ENCODE measurements at regions not wholly inside any gene's neighbourhood (a gene's known extent, or its start where the extent isn't known, plus 50 kb on each side); places are given as distances from the start of the nearest gene placed in this dataset.

- no peak for ATAC-seq
- Mint-ChIP-seq H3K4me1 (no peaks in the 10 kb centered on the region), H3K4me3 (no peak overlapping the region)
Observed at GRCh38 chr4:30653291-30653690, 66.9 kb upstream of the PCDH7 start.

More at GRCh38 chr4:30653291-30653690, 66.9 kb upstream of the PCDH7 start:
- Histone ChIP-seq H2AFZ (no peak overlapping the region), H3K36me3 (ENCODE audit: insufficient read depth) (no peaks in the 10 kb centered on the region), H3K4me1 (ENCODE audit: insufficient read depth) (no peaks in the 10 kb centered on the region), H4K20me1 (replicated peaks; ENCODE audit: insufficient read depth) (no peaks in the 10 kb centered on the region), H3K4me3 (no peak overlapping the region), H3K79me2 (replicated peaks; ENCODE audit: insufficient read depth) (no peaks in the 10 kb centered on the region), H3K27me3 (ENCODE audit: insufficient read depth) (no peaks in the 10 kb centered on the region), H3K4me2 (no peak overlapping the region), H3K27ac (ENCODE audit: low read depth) (no peak overlapping the region), H3F3A (replicated peaks; ENCODE audit: low read depth) (no peaks in the 10 kb centered on the region), H3K9me2 (ENCODE audit: insufficient read depth) (no peaks in the 10 kb centered on the region)
- H3K27ac Mint-ChIP-seq: no peak overlapping the region
- DNase-seq (ENCODE audit: low spot score): no peak
- no peaks in the 10 kb centered on the region for H3K9me3 Mint-ChIP-seq
- no peaks in the 10 kb centered on the region for H3K27me3 Mint-ChIP-seq (ENCODE audit: insufficient read depth, low read depth, poor library complexity)
- no peak for TF ChIP-seq EZH2phosphoT487 (IDR thresholded peaks at IDR 0.05; ENCODE audit: unreplicated experiment)
- no peak for TF ChIP-seq REST (IDR thresholded peaks at IDR 0.05; ENCODE audit: unreplicated experiment)
- no peak for TF ChIP-seq CTCF (conservative IDR thresholded peaks at IDR 0.05; ENCODE audit: low read depth in 2 of 2)
- TF ChIP-seq ETS1 (IDR thresholded peaks at IDR 0.05): no peak
- TF ChIP-seq CREB1 (CRISPR knock-in tag; IDR thresholded peaks at IDR 0.05; ENCODE audit: low read depth): no peak
- TF ChIP-seq ZNF462 (CRISPR knock-in tag; IDR thresholded peaks at IDR 0.05): no peak
- no peak for TF ChIP-seq EZH2 (IDR thresholded peaks at IDR 0.05; ENCODE audit: low read depth, unreplicated experiment)
- TF ChIP-seq NANOG (IDR thresholded peaks at IDR 0.05; ENCODE audit: borderline replicate concordance): no peak
- no peak for TF ChIP-seq ZNF331 (CRISPR knock-in tag; IDR thresholded peaks at IDR 0.05; ENCODE audit: low read depth)
- TF ChIP-seq STAT1 (IDR thresholded peaks at IDR 0.05; ENCODE audit: unreplicated experiment): no peak
- TF ChIP-seq JUNB (IDR thresholded peaks at IDR 0.05; ENCODE audit: unreplicated experiment): no peak
- no peak for TF ChIP-seq POLR2AphosphoS5 (IDR thresholded peaks at IDR 0.05; ENCODE audit: low read depth)
- no peak for TF ChIP-seq ZNF114 (CRISPR knock-in tag; IDR thresholded peaks at IDR 0.05)
- H3K36me3 Mint-ChIP-seq (ENCODE audit: low read depth): no peaks in the 10 kb centered on the region
